Tibial nerve (tissue), 4 donors: ENCODE measurements at regions not wholly inside any gene's neighbourhood (a gene's known extent, or its start where the extent isn't known, plus 50 kb on each side); places are given as distances from the start of the nearest gene placed in this dataset.

Experiments
- DNase-seq, 2 donors: peaks; one replicate each; pipeline ENCODE4 v3.0.0-alpha.2; 2019; ENCODE audit warnings: low spot score in 2 of 2
- H3K27ac ChIP-seq, 4 donors: fragments of 200-600 bp; sonication (generic) in 3 of 4; one replicate each; pipeline ENCODE4 v1.5.1; 2017 to 2019; ENCODE audit warnings: mild to moderate bottlenecking in 1 of 4
- H3K27me3 ChIP-seq, 2 donors: fragments of 200-600 bp; sonication (generic) in 1 of 2; one replicate each; pipeline versions ENCODE4 v1.5.1 to v1.6.0; 2017 to 2019
- H3K36me3 ChIP-seq, 3 donors: fragments of 200-600 bp; sonication (generic); one replicate each; pipeline ENCODE4 v1.5.1; 2018 to 2019
- H3K4me1 ChIP-seq, 4 donors: fragments of 200-600 bp; sonication (generic) in 3 of 4; one replicate each; pipeline ENCODE4 v1.5.1; 2017 to 2019
- H3K4me3 ChIP-seq, 4 donors: fragments of 200-600 bp; sonication (generic) in 3 of 4; one replicate each; pipeline ENCODE4 v1.5.1; 2017 to 2019; ENCODE audit warnings: mild to moderate bottlenecking in 1 of 4, moderate library complexity in 1 of 4
- H3K9me3 ChIP-seq, 4 donors: fragments of 200-600 bp; sonication (generic) in 3 of 4; one replicate each; pipeline ENCODE4 v1.5.1; 2017 to 2019
- EP300 ChIP-seq, 2 donors: sonication (generic); formaldehyde crosslinking; IDR thresholded peaks; one replicate each; pipeline ENCODE4 v1.6.1; 2017; ENCODE audit warnings: antibody characterized with exemption in 2 of 2, mild to moderate bottlenecking in 1 of 2
- POLR2A ChIP-seq, 2 donors: fragments of 450-650 bp; IDR thresholded peaks; one replicate each; pipeline ENCODE4 v1.6.1; 2017; ENCODE audit warnings: antibody characterized with exemption in 2 of 2, mild to moderate bottlenecking in 2 of 2, moderate library complexity in 2 of 2
- WGBS, 2 donors: methylation state at CpG; one replicate each; pipeline ENCODE4 v1.1.5; 2018; 5-methylcytosine and 5-hydroxymethylcytosine counted together
- TF ChIP-seq, protein P1 (sequence below), 5 experiments: fragments of 200-600 bp in 3 of 5; fragments of 450-650 bp in 2 of 5; sonication (generic) in 3 of 5; IDR thresholded peaks; one replicate each; pipeline ENCODE4 v1.5.1; 2016 to 2019; ENCODE audit warnings: antibody characterized with exemption in 5 of 5, mild to moderate bottlenecking in 3 of 5, moderate library complexity in 2 of 5

DNA sequence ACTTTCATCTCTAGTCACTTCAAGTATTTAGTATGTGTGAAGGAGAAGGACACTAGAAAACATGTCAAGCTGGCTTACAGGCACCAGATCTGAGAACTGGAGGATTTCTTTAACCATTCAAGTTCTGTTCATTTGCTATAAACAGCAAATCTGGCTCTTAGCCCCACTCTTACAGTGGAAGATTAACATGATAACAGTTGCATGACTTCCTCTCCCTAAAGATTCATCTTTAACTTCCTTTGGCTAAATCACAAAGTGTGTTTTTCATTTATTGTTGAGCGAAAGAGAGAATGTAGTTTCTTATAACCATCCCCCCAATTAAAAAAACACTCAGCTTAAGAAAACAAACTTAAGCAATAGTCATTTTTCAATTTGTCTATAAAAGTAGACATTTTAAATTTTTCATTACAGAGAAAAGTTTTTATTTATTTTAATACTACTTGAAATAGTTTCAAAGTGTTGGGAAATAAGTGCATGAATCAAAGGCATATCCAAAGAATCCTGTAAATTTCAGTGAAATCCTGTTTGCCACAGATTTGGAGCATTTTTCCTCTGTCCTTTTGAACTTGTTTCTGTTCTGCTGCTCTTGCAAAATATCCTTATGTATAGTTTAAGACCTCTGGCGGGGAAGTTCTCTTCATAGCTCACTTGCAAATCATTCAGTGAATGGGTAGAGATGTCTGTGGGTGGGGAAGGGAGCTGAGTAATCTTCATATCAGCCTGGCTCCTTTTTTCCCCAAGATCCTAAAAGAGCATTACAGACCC is 241.0 kb upstream of the RBBP8 start:
- H3K36me3 ChIP-seq: no peaks in the 10 kb centered on the region
- no peaks in the 10 kb centered on the region for H3K4me1 ChIP-seq
- H3K27me3 ChIP-seq: no peaks in the 10 kb centered on the region
- peaks cover 0 to 8% (median 0%) of the 10 kb centered on the region in 4 donors for H3K9me3 ChIP-seq
- peak overlapping the region in 1 of 4 donors; percentile 4 for H3K27ac ChIP-seq
- TF ChIP-seq EP300 (IDR thresholded peaks at IDR 0.05) (no peak), POLR2A (IDR thresholded peaks at IDR 0.05) (no peak)
- TF ChIP-seq, protein P1, sequence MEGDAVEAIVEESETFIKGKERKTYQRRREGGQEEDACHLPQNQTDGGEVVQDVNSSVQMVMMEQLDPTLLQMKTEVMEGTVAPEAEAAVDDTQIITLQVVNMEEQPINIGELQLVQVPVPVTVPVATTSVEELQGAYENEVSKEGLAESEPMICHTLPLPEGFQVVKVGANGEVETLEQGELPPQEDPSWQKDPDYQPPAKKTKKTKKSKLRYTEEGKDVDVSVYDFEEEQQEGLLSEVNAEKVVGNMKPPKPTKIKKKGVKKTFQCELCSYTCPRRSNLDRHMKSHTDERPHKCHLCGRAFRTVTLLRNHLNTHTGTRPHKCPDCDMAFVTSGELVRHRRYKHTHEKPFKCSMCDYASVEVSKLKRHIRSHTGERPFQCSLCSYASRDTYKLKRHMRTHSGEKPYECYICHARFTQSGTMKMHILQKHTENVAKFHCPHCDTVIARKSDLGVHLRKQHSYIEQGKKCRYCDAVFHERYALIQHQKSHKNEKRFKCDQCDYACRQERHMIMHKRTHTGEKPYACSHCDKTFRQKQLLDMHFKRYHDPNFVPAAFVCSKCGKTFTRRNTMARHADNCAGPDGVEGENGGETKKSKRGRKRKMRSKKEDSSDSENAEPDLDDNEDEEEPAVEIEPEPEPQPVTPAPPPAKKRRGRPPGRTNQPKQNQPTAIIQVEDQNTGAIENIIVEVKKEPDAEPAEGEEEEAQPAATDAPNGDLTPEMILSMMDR (IDR thresholded peaks at IDR 0.05): no peak
- 48 to 49% methylated on average over 2 of the region's 2 CpGs for WGBS, 2 donors
- no peak for DNase-seq
- no peak overlapping the region for H3K4me3 ChIP-seq

DNA sequence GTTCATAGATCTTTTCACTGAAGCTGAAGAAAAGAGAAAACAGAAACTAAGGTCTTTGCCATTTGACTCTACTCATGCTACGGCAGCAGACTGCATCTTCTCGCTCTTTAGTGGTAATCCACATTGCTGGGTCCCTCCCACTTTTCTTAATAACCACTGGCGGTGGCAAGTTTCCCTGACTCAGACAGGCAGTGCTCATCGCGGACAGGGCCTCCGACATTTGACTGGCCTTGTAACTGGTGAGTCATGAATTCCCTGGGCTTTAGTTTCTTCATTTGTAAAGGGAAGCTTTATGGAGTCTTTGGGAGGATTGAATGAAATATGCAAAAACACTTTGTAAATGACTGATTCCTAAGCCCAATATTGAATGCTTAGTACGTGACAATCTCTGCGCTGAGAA is 238.2 kb upstream of the RBBP8 start:
- TF ChIP-seq POLR2A (IDR thresholded peaks at IDR 0.05): no peak
- TF ChIP-seq, protein P1 (IDR thresholded peaks at IDR 0.05): no peak
- H3K27me3 ChIP-seq: no peaks in the 10 kb centered on the region
- H3K4me3 ChIP-seq: no peak overlapping the region
- H3K36me3 ChIP-seq: no peaks in the 10 kb centered on the region
- H3K9me3 ChIP-seq: no peaks in the 10 kb centered on the region
- H3K27ac ChIP-seq: no peak overlapping the region
- no peaks in the 10 kb centered on the region for H3K4me1 ChIP-seq
- 44 to 61% methylated on average over 8 of the region's 8 CpGs for WGBS, 2 donors
- DNase-seq: peak in 1 of 2 donors; percentile 57

DNA sequence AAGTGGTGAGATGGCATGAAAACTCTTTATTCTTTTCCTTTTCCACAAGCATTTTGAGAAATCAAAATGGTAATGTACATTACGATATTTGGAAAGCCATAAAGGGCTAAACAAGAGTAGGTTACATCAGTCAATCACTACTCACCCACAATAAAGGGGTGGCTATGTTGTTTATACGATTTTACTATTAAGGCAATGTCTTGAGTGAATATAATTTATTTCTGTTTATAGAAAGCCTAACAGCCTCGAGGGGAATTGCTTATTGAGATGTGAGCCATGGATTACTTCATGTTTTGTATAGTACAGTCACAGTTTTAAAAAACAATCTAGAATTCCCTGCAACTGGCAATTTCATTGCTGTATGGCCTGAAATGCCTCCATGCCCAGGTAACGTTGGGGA is 237.5 kb upstream of the RBBP8 start:
- Histone ChIP-seq H3K9me3 (no peaks in the 10 kb centered on the region), H3K27me3 (no peaks in the 10 kb centered on the region), H3K4me1 (no peaks in the 10 kb centered on the region), H3K36me3 (no peaks in the 10 kb centered on the region), H3K27ac (no peak overlapping the region), H3K4me3 (no peak overlapping the region)
- 56 to 70% methylated on average over 4 of the region's 4 CpGs for WGBS, 2 donors
- DNase-seq: no peak
- TF ChIP-seq EP300 (IDR thresholded peaks at IDR 0.05) (no peak), POLR2A (IDR thresholded peaks at IDR 0.05) (no peak)
- TF ChIP-seq, protein P1 (IDR thresholded peaks at IDR 0.05): no peak

DNA sequence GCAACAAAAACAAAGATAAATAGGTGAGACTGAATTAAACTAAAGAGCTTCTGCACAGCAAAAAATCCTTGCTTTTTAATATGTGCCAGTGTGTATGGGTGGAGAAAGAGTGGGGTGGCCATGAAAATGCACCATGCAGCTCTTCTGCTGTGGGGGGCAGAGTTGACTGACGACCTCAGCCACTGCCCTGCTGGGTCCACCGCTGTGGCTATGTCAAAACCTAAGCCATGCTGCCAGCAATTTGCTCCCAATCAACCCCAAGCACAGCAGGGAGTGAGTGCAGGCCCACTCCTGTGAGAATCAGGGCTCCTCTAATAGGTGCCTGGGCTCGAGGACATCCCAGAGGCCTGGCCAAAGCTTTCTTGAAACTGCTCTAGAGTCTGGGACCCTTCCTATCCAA is 235.6 kb upstream of the RBBP8 start:
- Histone ChIP-seq H3K27me3 (no peaks in the 10 kb centered on the region), H3K27ac (no peak overlapping the region), H3K9me3 (no peaks in the 10 kb centered on the region), H3K4me3 (no peak overlapping the region), H3K36me3 (no peaks in the 10 kb centered on the region), H3K4me1 (no peaks in the 10 kb centered on the region)
- TF ChIP-seq EP300 (IDR thresholded peaks at IDR 0.05) (no peak), POLR2A (IDR thresholded peaks at IDR 0.05) (no peak)
- TF ChIP-seq, protein P1 (IDR thresholded peaks at IDR 0.05): no peak
- DNase-seq: no peak
- 64 to 76% methylated on average over 3 of the region's 3 CpGs for WGBS, 2 donors

DNA sequence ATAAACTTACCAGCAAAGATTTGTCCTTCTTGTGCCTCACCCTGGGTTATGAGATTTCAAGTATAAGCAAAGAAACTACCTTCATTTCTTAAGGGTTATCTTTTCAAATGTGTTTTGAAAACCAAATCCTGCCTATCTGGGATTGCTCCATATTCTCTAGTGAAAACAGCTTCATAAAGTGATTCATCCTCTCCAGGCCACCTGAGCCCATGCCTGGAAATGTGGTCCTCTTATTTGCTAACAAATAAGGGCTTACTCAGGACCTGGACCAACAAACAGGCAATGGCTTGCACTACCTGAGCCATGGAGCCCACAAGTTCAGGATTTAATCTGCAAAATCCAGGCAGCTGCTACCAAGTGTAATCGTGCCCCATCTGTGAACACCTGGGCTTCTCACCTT is 234.4 kb upstream of the RBBP8 start:
- Histone ChIP-seq H3K4me3 (no peak overlapping the region), H3K4me1 (no peaks in the 10 kb centered on the region), H3K9me3 (no peaks in the 10 kb centered on the region), H3K27me3 (no peaks in the 10 kb centered on the region), H3K27ac (no peak overlapping the region), H3K36me3 (no peaks in the 10 kb centered on the region)
- no peak for TF ChIP-seq POLR2A (IDR thresholded peaks at IDR 0.05)
- WGBS, 2 donors: 82 to 93% methylated on average over 1 of the region's 1 CpG
- DNase-seq: no peak
